Activated CD4-positive, alpha-beta T cell treated with anti-CD3 and anti-CD28 coated beads for 48 hours (primary cell): ENCODE measurements at regions not wholly inside any gene's neighbourhood (a gene's known extent, or its start where the extent isn't known, plus 50 kb on each side); places are given as distances from the start of the nearest gene placed in this dataset.

Experiments
- DNase-seq: peaks from one replicate; pipeline ENCODE4 v3.0.0-alpha.2; 2020

DNA sequence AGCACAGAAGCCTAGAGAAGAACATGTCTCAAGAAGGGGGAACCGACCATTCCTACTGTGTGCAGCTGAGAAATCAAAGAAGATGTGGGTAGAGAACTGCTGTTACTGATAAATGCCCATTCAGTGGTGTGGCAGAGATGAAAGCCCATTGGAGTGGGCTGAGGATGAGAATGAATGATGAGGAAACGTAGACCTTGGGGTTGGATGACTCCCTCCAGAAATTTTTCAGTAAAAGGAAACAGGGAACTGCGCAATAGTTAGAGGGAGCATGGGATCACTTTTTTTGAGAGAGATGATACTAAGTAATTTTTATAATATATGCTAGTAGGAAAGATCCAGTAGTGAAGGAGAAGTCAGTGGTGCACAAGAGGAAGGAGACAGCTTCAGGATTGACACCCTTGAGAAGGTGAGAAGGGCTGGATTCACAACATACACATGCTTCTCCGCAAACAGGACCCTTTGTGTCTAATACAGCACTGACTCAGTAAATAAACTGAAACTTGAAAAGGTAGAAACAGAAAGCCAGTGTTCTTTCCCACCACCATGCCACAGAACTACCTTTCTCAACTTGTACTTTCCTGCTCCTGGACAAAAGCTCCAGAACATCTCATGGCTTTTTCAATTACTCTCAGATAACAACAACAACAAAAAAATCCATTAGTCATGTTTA lies 104.7 kb upstream of the IL6 start:
- DNase-seq: no peak

DNA sequence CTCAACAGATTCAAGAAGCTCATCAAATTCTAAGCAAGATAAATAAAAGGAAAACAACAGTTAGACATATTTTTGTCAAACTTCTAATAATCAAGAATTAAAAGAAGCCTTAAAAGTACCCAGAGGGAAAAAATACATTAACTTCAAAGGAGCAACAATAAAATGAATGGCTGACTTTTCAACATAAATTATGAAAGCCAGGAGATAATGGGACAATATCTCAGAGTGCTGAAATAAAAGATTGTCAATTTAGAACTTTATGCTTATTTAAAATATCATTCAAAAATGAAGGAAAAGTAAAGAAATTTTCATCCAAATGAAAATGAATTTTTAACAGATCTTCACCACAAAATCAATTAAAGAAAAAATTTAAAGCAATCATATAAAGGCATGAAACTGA lies 108.5 kb upstream of the IL6 start:
- DNase-seq: no peak

DNA sequence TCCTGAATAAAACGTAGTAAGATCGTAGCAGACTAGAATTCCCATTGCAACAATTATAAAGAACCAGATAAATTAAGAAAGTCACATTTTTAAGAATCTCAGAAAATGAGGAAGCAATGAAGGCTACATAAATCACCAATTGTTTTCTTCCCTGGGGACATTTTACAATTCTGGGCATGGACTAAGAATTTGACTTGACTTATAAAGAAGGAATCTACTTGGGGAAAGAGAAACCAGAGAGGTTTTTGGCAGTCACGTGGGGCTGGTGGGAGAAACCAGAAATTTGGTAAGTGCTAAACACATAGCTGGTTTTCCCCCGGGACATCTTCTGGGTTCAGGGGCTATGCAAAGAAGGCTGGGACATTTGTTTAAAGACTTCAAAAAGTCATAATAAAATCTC lies 109.8 kb upstream of the IL6 start:
- no peak for DNase-seq

DNA sequence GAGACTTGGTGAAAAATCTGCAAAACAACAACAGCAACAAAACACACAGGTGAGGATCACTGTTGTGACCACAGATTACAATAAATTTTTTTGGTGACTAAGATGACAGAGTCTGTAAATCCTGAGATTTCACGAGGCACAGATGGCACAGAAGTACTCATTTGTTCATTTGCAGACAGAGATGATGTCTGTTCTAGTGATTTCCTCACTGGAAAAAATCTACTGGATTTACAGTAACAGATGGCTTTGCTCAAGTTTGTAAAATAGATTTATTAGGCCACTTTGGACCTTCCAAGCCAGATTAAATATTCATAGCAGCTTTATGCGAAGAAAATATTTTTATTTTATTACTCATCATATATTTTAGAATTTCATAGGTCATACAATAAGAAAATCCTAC lies 113.5 kb upstream of the IL6 start:
- no peak for DNase-seq

DNA sequence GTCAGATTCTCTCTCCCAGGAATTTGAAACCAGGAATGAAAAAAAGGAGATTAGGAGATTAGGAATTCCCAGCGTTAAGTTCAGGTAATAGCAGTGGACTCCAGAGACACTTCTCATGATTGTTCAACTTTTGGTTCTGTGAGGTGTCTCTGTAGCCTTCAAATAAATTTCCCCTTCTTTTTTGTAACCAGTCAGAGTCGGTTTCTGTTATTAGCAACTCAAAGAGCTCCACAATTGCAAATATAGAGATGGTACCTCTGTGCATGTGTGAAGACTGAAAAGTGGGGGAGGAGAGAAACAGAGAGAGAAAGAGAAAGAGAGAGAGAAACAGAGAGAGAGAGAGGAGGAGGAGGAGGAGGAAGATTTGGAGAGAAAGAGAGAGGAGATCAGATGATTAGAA lies 112.8 kb upstream of the STEAP1B start:
- no peak for DNase-seq

DNA sequence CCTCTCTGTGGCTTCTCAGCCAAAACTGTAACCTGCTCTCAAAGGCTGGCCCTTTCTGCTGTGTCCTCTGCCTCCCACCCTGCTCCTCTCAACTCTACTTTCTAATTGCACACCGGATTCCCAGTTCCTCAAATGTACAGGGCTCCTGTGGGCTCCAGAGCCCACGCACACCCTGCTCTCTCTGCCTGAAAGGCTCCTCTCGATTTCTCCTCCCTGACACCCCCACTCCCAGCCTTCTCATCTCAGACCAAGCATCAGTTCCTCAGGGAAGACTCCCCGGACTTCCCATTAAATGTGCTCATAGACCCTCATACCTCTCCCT lies 111.7 kb upstream of the STEAP1B start:
- DNase-seq: no peak

DNA sequence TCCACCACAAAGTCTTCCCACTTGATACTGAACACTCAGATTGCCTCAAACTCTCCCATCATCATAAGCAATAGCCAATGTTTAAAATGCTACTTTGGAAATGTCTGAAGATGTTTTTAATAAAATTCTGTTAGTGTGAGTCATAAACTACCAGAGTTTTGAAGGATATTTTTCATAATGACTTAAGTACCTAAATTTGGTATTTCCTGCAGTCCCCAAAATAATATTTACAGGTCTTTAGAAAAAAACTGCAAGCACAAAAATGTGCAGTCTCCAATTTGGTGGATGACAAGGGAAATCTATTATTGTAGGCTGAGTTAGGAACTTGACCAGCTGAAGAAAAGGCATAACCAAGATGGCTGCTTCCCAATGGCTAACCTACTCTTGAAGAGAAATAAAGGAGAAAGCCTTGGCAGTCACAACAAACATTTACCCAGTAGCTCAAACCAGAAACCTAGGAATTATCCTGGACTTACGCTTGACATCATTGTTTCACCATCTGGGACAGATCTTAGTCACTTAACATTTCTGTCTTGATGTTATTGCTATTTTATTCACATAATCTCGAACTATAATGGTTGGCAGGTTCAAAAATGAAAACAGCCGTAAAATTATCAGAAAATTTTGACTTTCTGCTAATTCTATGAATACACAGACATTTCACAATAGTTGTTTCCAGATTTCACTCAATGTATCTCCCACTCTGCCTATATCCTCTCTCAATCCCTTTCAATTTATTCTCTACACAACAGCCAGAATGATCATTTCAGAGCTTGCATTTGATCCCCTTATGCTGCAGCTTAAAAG lies 111.2 kb upstream of the STEAP1B start:
- DNase-seq: no peak

DNA sequence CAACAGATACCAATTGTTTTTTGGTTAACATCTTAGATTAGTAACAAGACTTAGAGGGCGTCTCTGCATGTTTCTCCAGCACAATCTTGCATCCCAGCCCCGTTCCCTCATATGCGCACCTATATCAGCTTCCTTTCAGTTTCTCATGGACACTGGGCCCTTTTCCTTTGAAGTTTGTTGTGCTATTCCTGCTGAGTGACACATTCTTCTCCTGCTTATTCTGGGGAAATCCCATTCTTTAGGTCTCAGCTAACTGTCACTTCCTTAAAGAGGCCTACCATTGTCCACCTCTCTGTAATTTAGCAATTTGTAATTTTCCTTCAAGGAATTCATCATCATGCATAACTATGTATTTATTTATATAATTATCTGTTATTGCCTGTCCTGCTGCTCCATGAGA lies 110.3 kb upstream of the STEAP1B start:
- DNase-seq: no peak

DNA sequence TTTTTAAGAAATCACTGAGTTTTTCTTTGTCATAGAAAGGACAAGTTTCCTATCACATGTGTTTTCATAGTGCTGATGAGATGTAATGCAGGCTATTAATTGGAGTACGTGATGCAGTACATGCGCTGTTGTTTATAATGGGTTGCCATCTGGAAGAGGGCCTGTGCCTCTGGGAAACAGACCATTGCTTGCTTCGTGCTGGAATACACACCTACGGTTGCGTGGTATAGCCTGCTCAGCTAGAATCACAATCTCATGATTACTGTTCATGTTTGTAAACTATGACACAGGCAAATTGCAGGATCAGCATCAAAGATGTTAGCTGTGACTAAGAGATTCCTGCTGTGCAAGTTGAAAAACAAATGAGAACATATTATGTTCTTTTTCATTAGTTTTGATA lies 107.2 kb upstream of the STEAP1B start:
- no peak for DNase-seq

DNA sequence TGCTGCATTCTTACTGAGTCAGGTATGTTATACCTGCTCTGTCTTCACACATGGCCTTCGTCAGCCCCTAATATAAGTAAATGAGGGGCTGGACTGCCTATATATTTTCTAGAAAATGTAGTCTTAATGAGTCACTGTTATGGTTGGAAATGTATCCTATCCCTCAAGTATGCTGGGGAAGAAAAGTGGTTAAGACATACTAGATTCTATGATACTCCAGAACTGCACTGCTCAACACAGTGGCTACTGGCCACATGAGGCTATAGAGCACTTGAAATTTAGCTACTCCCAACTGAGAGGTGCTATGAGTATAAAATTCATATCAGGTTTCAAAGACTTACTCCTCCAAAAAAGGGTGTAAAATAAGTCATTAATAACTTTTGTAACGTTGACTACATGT lies 104.3 kb upstream of the STEAP1B start:
- DNase-seq: no peak

DNA sequence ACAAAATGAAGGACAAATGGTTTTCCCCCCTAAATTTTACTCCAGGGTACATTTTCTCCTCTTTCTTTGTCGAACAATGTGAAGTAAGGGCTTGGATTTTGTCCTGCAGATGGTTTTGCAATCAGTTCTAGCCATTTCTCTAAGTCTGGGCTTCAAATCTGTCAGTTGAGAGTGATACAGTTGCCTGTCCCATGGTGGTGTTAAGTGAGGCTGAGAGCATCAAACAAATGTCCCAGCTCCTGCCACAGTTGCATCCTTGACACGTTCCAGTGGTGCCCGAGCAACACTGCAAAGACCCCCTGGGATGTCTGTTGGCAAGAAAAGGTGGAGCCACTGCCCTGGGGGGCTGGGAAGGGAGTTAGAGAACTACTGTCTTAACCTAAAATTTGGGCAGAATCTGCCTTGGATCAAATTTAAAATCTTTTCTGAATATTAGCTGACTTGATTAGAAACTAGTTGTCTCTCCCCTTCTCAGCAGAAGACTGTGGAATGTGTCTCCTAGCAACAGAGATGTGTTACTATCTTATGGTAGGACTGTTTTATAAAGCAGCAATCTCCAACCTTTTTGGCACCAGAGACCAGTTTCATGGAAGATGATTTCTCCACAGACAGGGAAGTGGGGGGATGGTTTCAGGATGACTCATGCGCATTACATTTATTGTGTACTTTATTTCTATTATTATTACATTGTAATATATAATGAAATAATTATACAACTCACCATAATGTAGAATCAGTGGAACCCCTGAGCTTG lies 102.0 kb upstream of the STEAP1B start:
- DNase-seq: no peak

DNA sequence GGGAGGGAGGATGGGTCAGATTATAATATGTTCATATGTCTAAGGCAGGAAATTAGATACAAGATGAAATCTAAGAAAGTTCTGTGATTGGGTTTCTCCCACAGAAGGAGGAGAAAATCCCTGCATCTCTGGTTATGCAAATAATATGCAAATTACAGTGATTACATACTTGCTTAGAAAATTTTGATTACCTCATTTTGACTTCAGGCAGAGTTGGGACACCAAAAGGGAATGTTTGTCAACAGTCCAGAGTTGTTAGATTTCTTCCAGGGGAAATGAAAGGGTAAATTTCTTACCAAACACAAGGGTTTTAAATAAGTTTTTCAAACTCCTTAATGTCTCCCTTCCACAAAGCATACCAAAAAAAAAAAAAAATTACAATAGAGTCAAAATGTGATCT lies 101.4 kb upstream of the STEAP1B start:
- DNase-seq: no peak

DNA sequence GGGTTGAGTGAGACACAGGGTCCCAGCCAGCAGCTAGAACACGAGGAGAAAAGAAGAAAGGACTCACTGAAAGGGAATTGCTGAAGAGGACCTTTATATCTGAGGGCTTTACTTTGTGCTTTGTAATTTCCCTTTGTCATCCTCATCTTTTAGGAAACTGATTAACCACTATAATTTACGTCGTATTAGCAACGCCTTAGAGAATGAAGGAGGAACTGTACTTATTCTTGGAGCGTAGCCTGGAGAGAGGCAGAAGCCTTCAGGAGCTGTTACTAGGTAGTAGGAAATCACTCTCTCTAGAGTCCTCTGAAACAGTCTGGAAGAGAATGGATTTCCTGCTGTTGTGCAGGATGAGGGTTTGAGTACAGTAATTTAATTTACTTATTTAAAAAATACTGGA lies 101.0 kb upstream of the STEAP1B start:
- DNase-seq: no peak

DNA sequence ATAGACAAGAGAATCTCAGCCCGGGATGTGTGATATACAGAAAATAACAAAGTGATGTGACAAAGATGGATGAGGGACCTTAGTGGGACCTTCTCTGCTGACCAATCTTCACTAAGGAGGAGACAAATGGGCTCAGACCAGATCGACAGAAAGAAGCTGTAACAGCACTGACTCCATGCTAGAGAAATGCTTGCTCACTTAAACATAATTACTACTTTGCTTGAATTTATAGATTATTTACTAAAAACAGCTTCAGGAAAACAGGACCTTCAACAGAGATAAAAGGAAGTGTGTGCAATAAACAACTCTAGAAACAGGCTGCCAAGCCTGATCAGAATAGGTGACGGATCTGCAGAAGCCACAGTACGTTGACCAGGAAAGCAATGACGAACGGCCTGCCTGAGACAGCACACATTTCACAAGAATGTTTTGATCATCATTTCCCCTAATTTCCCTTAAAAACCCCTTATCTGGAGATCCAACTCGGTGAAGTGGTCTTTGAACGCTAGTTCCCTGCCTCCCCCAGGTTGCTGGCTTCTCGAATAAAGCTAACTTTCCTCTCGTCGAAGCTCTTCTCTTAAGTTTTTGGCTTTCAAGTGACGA lies 98.4 kb upstream of the STEAP1B start:
- DNase-seq: no peak

DNA sequence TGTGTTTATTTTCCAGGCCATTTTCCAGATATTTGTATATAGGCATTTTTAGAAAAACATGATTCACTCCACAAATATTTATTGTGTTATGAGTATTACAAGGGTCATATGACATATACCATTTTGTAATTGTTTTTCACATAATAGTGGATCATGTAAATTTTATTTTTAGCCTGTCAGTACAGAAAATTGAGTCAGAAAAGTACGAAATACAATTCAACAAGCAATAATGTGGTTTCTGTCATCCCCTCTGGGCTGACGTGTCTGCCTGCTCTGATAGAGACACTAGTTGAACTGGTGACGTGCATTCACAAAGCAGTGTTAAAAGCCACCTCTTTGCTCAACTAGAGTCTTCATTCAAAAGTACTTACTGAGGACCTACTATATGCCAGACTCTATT lies 97.9 kb upstream of the STEAP1B start:
- no peak for DNase-seq

DNA sequence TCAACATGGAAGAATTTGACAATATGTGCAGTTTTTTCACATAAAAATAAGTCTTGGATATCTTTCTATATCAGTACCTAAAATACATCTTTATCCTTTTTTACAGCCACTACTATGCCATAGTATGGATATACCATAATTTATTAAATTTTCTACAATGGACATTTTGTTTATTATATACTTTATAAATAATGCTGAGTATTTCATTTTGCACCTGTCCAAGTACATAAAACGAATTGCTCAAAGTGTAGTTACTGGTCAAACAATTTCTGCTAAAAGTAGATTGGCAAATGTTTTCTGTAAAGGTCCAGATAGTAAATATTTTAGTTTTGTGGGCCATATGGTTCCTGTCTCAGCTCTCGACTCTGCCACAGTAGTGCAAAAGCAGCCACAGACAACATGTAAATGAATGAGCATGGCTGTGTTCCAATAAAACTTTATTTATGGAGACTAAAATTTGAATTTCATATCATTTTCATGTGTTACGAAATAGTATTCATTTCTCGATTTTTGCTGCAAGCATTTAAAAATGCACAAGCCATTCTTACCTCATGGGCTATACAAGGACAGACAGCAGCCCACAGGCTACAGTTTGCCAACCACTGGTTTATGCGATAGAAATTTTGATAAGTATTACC lies 96.9 kb upstream of the STEAP1B start:
- DNase-seq: no peak

DNA sequence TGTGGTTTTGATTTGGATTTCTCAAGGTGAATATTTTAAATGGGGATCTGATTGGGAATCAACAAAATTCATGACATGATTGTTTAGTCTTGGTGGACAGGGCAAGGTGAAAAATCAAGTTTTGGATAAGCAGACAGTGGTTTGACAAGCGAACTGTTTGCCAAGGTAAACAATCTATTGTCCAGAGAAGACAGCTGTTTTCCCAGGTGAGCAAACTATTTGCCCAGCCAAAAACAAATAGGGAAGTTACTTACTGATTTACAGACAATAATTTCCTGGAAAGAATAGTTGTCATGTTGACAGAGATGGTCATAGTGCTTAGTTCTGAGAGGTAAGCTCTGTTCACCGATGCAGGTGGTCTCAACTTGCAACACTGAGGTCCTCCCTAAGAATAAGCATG lies 94.0 kb upstream of the STEAP1B start:
- DNase-seq: no peak

DNA sequence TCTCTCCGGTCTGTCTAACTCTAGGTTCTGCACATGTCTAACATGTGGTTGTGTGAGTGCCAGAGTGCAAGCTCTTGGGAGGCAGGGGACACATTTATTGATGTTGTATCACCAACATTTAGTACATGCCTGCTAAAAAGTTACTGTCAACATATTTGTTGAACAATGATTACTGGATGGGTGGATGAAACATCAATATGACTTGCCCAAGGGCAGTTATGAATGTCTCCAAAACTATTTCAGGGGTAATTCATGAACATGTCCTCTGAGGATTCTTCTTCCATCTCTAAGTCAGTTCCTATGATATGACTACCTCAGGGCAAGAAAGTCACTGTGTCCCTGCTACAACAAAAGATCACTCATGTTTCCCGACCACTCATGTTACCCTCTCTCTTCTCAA lies 91.3 kb upstream of the STEAP1B start:
- DNase-seq: no peak

DNA sequence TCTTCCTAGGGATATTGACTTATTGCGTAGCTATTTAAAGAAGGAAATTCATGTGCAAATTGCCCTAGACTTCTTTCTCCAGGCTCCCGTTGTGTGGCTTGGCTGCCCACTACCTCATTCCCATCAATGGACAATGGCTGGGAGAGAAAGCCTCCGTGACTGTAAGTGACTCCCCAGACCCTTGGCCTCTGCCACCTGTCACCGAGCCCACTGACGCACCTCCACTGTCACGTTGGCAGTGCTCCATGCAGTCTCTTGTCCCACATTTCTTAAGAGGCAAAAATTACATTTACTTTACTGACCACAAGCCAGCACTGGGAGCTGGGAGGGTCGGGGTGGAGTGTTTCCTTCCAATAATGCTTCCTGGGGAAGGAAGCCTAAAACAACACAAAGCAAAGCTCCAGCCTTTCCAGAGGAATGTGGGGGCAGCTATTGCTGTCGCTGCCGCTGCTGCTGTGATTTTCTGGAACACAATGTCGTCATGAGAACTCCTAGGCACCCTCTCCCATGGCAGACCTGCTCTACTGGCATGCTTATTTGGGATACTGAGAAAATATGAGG lies 89.7 kb upstream of the STEAP1B start:
- no peak for DNase-seq

DNA sequence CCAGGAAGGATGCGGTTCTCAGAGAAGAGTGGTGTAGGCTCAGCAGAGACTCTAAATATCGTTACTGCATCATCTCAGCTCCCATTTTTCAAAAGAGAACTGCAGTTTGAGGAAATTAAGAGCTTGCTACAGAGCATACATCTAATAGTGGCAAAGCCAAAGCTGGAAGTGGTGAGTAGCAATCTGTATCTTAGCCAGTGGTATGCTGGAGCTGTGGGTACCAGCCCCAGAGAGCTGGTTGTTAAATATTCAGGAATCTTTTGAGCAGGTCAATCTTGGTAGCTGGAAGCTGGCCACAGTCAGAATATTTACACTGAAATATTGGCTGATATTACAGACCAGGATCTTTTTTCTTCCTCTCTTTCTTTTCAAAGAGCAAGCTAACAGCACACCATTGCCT lies 88.4 kb upstream of the STEAP1B start:
- DNase-seq: no peak

DNA sequence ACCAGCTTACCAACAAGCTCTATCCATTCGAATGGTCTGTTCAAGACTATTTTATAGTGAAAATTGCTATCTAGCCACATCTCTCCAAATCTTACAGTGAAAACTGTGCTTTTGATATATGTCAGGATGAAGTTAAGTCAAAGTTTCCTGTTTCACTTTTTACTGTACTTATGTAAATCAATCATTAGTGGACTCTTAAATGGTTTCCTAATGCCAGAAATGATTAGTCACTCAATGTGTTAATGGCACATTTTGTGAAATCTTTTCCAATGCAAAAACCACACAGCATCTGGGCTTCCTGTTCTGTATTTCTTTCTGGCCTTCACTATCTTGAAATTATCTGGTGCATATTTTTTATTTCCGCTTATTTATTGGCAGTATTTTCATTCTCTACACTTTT lies 87.3 kb upstream of the STEAP1B start:
- DNase-seq: no peak

DNA sequence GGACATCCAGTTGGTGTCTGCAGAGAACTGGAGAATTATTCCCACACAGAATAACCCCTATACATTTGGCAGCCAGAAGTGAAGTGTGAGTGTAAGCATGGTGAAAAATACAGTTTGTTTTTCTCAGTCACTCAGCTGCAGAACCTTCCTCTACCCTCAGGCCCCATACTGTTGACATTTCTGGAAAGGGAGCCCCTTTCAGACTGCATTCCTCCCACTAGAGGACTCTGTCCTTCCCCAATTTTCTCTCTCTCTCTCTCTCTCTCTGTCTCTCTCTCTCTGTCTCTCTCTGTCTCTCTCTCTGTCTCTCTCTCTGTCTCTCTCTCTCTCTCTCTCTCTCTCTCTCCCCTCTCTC lies 86.8 kb upstream of the STEAP1B start:
- DNase-seq: no peak

DNA sequence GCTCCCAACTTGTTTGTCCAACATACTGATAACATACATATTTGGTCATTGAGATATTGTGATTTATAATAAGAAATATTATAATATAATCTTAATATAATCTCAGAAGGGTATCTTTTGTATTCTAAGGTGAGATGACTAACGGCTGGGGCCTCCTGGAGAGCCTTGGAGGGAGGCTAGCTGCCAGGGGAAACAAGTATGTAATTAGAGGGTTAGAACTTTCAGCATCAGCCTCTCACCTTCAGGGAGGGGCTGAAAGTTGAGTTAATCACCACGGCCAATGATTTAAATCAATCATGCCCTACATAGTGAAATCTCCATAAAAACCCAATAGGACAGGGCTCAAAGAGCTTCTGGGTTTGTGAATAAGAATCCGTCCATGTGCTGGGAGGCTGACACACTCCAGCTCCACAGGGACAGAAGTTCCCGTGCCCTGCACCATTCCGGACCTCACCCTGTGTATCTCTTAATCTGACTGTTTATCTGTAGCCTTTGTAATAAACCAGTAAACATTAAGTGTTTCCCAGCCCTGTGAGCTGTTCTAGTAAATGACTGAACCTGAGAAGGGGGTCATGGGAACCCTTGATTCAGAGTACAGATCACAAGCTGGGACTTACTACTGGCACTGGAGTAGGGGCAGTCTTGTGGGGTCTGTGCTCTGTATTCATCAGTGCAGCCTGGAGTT lies 86.3 kb upstream of the STEAP1B start:
- DNase-seq: no peak
